ENCODE measurements at regions not wholly inside any gene's neighbourhood (a gene's known extent, or its start where the extent isn't known, plus 50 kb on each side); places are given as distances from the start of the nearest gene placed in this dataset.

DNA sequence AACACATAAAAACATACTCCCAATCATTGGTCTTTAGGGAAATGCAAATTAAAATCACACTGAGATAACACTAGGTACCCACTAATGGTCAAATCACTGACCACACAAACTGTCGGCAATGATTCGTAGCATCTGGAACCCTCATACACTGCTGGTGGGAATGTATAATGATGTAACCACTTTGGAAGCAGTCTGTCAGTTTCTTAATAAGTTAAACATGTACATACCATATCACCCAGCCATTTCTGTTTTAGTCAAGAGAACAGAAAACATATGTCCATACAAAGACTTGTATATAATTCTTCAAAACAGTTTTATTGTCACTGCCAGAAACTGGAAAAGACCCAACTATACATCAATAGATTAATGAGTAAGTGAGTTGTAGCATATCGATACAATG lies 63.3 kb upstream of the LRRC3B start:
- no peak for DNase-seq (ENCODE audit: low read depth in 2 of 2)
- Histone ChIP-seq H3K9me3 (ENCODE audit: control insufficient read depth, insufficient read depth, low read depth, low read length) (no peaks in the 10 kb centered on the region), H3K27ac (ENCODE audit: insufficient read depth, low read length) (no peak overlapping the region), H3K79me2 (ENCODE audit: control insufficient read depth, insufficient read depth, low read length) (no peaks in the 10 kb centered on the region), H3K27me3 (ENCODE audit: control insufficient read depth, insufficient read depth, low read length) (no peaks in the 10 kb centered on the region), H3K4me3 (replicated peaks in 1 of 4; ENCODE audit: control extremely low read depth in 1 of 4, insufficient read depth in 1 of 4, low read depth in 3 of 4, low read length in 4 of 4) (no peak overlapping the region), H4K20me1 (ENCODE audit: control insufficient read depth, extremely low read depth, insufficient read depth, low read length) (no peaks in the 10 kb centered on the region), H3K4me2 (ENCODE audit: extremely low read depth, insufficient read depth, low read length) (no peak overlapping the region), H3K9ac (ENCODE audit: insufficient read depth, low read length) (no peak overlapping the region), H3K4me1 (ENCODE audit: control insufficient read depth, extremely low read depth, insufficient read depth, low read length) (no peaks in the 10 kb centered on the region), H2AFZ (ENCODE audit: low read length) (no peak overlapping the region), H3K36me3 (ENCODE audit: control insufficient read depth, insufficient read depth, low read length) (no peaks in the 10 kb centered on the region)
- no peak for TF ChIP-seq EZH2 (IDR thresholded peaks at IDR 0.05; ENCODE audit: low read length, missing control alignments)
- TF ChIP-seq, protein P1, sequence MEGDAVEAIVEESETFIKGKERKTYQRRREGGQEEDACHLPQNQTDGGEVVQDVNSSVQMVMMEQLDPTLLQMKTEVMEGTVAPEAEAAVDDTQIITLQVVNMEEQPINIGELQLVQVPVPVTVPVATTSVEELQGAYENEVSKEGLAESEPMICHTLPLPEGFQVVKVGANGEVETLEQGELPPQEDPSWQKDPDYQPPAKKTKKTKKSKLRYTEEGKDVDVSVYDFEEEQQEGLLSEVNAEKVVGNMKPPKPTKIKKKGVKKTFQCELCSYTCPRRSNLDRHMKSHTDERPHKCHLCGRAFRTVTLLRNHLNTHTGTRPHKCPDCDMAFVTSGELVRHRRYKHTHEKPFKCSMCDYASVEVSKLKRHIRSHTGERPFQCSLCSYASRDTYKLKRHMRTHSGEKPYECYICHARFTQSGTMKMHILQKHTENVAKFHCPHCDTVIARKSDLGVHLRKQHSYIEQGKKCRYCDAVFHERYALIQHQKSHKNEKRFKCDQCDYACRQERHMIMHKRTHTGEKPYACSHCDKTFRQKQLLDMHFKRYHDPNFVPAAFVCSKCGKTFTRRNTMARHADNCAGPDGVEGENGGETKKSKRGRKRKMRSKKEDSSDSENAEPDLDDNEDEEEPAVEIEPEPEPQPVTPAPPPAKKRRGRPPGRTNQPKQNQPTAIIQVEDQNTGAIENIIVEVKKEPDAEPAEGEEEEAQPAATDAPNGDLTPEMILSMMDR (conservative IDR thresholded peaks at IDR 0.05 in 1 of 2, IDR thresholded peaks at IDR 0.05 in 1 of 2; ENCODE audit: low read depth in 1 of 2, low read length in 2 of 2): no peak

DNA sequence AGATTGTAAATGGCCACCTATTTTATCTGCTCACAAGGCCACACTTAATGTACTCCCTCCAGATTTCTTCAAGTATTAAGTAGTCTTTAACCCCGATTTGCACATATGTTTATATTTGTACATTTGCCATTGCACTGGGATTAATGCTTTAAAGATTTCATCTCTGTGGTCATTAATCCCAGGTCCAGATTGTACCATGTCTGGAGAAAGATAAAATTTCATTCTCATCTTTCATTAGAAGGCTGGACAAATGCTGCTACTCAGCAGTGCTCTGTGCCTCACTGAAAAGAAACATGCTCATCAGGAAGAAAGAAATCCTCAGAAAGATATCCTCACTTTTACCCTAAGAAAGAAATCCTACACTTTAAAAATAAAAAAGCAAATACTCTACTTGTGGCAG lies 62.5 kb upstream of the LRRC3B start:
- H3K27ac ChIP-seq (ENCODE audit: insufficient read depth, low read length): no peak overlapping the region
- TF ChIP-seq, protein P1 (conservative IDR thresholded peaks at IDR 0.05 in 1 of 2, IDR thresholded peaks at IDR 0.05 in 1 of 2; ENCODE audit: low read depth in 1 of 2, low read length in 2 of 2): no peak
- TF ChIP-seq EZH2 (IDR thresholded peaks at IDR 0.05; ENCODE audit: low read length, missing control alignments): no peak
- no peaks in the 10 kb centered on the region for H3K4me1 ChIP-seq (ENCODE audit: control insufficient read depth, extremely low read depth, insufficient read depth, low read length)
- no peaks in the 10 kb centered on the region for H3K27me3 ChIP-seq (ENCODE audit: control insufficient read depth, insufficient read depth, low read length)
- no peak overlapping the region for H3K4me3 ChIP-seq (replicated peaks in 1 of 4; ENCODE audit: control extremely low read depth in 1 of 4, insufficient read depth in 1 of 4, low read depth in 3 of 4, low read length in 4 of 4)
- no peak overlapping the region for H3K9ac ChIP-seq (ENCODE audit: insufficient read depth, low read length)
- no peaks in the 10 kb centered on the region for H3K36me3 ChIP-seq (ENCODE audit: control insufficient read depth, insufficient read depth, low read length)
- H4K20me1 ChIP-seq (ENCODE audit: control insufficient read depth, extremely low read depth, insufficient read depth, low read length): no peaks in the 10 kb centered on the region
- no peak overlapping the region for H2AFZ ChIP-seq (ENCODE audit: low read length)
- no peak overlapping the region for H3K4me2 ChIP-seq (ENCODE audit: extremely low read depth, insufficient read depth, low read length)
- H3K9me3 ChIP-seq (ENCODE audit: control insufficient read depth, insufficient read depth, low read depth, low read length): no peaks in the 10 kb centered on the region
- no peak for DNase-seq (ENCODE audit: low read depth in 2 of 2)
- no peaks in the 10 kb centered on the region for H3K79me2 ChIP-seq (ENCODE audit: control insufficient read depth, insufficient read depth, low read length)

DNA sequence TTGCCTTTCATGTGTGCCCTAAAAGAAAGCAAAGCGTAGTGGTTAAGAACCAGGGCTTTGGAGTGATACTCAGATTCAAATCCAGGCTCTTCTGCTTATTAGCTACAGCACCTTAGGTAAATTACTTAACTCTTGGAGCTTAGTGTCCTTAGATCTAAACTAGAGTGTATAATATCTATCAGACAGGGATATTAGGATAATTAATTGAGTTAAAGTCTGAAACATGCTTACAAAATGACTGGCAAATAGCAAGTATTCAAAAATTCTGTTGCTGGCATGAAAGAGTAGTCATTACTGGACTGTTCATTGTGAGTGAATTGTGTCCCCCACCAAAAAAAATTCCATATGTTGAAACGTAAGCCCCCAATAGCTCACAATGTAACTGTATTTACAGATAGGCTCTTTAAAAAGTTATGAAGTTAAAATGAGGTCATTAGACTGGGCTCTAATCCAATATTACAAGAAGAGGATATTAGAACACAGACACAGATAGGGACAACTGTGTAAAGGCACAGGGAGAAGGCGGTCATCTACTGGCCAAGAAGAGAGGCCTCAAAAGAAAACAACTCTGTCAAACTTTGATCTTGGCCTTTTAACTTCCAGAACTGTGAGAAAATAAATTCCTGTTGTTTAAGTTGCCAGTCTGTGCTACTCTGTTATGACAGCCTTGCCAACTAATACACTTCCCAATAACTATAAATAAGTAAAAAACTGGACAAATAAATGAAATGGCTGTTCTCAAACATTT lies 60.4 kb upstream of the LRRC3B start:
- no peak for TF ChIP-seq EZH2 (IDR thresholded peaks at IDR 0.05; ENCODE audit: low read length, missing control alignments)
- TF ChIP-seq, protein P1 (conservative IDR thresholded peaks at IDR 0.05 in 1 of 2, IDR thresholded peaks at IDR 0.05 in 1 of 2; ENCODE audit: low read depth in 1 of 2, low read length in 2 of 2): no peak
- H3K4me1 ChIP-seq (ENCODE audit: control insufficient read depth, extremely low read depth, insufficient read depth, low read length): no peaks in the 10 kb centered on the region
- no peaks in the 10 kb centered on the region for H3K36me3 ChIP-seq (ENCODE audit: control insufficient read depth, insufficient read depth, low read length)
- no peaks in the 10 kb centered on the region for H4K20me1 ChIP-seq (ENCODE audit: control insufficient read depth, extremely low read depth, insufficient read depth, low read length)
- H3K4me3 ChIP-seq (replicated peaks in 1 of 4; ENCODE audit: control extremely low read depth in 1 of 4, insufficient read depth in 1 of 4, low read depth in 3 of 4, low read length in 4 of 4): no peak overlapping the region
- H3K27me3 ChIP-seq (ENCODE audit: control insufficient read depth, insufficient read depth, low read length): no peaks in the 10 kb centered on the region
- no peaks in the 10 kb centered on the region for H3K9me3 ChIP-seq (ENCODE audit: control insufficient read depth, insufficient read depth, low read depth, low read length)
- H3K9ac ChIP-seq (ENCODE audit: insufficient read depth, low read length): no peak overlapping the region
- DNase-seq (ENCODE audit: low read depth in 2 of 2): no peak
- H3K27ac ChIP-seq (ENCODE audit: insufficient read depth, low read length): no peak overlapping the region
- no peak overlapping the region for H2AFZ ChIP-seq (ENCODE audit: low read length)
- no peaks in the 10 kb centered on the region for H3K79me2 ChIP-seq (ENCODE audit: control insufficient read depth, insufficient read depth, low read length)
- H3K4me2 ChIP-seq (ENCODE audit: extremely low read depth, insufficient read depth, low read length): no peak overlapping the region
